NB4 (cell line): ENCODE measurements at regions not wholly inside any gene's neighbourhood (a gene's known extent, or its start where the extent isn't known, plus 50 kb on each side); places are given as distances from the start of the nearest gene placed in this dataset.

ENCODE experiments used
- POLR2A ChIP-seq: IDR thresholded peaks from 2 replicates; pipeline ENCODE4 v1.6.1; 2011; ENCODE audit warnings: mild to moderate bottlenecking; ENCODE audit not compliant: insufficient read length; ENCODE audit errors: extremely low read depth
- TF ChIP-seq, protein P1 (sequence below): IDR thresholded peaks from one replicate; pipeline ENCODE4 v1.5.1; 2012; ENCODE audit warnings: low read depth, low read length
- TF ChIP-seq, protein P2 (sequence below): IDR thresholded peaks from 2 replicates; pipeline ENCODE4 v1.6.1; 2011; ENCODE audit warnings: low read depth, low read length

DNA sequence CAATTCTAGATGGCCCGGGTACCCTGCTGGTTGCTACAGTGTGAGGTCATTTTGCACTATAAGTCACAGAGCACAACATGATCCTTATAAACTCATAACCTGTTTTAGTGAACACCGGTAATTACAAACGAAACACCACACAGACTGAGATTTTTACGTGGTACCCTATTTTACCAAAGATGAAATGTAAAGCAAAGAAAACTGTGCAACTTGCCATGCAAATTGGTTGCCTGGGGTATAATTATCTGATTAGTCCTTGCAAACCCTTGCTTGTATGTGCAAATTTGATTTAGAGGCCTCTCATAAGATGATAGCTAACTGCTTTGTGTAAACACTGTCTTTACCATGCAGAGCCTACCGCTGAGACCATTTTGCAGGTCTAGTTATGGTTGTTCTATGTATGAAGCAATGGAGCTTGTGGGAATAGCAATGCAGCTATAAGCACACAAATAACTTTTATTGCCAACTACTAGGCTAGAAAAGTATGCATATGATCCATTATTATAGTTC lies 372.1 kb upstream of the FAR2 start:
- TF ChIP-seq, protein P1, sequence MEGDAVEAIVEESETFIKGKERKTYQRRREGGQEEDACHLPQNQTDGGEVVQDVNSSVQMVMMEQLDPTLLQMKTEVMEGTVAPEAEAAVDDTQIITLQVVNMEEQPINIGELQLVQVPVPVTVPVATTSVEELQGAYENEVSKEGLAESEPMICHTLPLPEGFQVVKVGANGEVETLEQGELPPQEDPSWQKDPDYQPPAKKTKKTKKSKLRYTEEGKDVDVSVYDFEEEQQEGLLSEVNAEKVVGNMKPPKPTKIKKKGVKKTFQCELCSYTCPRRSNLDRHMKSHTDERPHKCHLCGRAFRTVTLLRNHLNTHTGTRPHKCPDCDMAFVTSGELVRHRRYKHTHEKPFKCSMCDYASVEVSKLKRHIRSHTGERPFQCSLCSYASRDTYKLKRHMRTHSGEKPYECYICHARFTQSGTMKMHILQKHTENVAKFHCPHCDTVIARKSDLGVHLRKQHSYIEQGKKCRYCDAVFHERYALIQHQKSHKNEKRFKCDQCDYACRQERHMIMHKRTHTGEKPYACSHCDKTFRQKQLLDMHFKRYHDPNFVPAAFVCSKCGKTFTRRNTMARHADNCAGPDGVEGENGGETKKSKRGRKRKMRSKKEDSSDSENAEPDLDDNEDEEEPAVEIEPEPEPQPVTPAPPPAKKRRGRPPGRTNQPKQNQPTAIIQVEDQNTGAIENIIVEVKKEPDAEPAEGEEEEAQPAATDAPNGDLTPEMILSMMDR, result no peak
- TF ChIP-seq POLR2A, result no peak
- TF ChIP-seq, protein P2, sequence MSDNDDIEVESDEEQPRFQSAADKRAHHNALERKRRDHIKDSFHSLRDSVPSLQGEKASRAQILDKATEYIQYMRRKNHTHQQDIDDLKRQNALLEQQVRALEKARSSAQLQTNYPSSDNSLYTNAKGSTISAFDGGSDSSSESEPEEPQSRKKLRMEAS, result no peak
